HG02840 (cell line): ENCODE measurements at regions not wholly inside any gene's neighbourhood (a gene's known extent, or its start where the extent isn't known, plus 50 kb on each side); places are given as distances from the start of the nearest gene placed in this dataset.

Source experiments
- ATAC-seq: cut with Tn5 transposase; IDR thresholded peaks from one replicate; pipeline ENCODE4 v1.9.1; 2021; ENCODE audit warnings: mild to moderate bottlenecking, moderate library complexity, moderate number of reproducible peaks; ENCODE audit not compliant: unreplicated experiment, low FRiP score

- no peak for ATAC-seq
These were observed 1166.0 kb upstream of the GJE1 start for GRCh38 chr6:140966676-140967075.

GRCh38 chr6:140960566-140960965 lies 1172.2 kb upstream of the GJE1 start:
- ATAC-seq: no peak

DNA sequence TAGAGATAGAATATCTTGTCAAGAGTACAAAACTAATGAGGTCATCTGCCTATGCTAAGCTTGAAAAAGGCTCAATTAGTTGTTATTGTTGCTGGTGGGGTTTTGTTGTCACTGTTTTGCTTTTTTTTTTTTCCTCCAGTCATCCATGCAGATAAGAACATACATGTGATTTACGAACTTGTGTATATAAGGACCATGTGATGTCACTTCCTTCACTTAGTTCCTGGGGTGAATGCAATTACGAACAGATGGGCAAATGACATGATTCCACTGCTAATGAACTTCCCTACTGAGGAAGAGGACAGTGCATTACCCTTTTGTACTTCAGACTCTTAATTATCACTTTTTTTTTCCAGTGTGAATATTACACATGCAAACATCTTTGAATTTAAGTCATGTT lies 1175.3 kb upstream of the GJE1 start:
- ATAC-seq: no peak

GRCh38 chr6:140956571-140957369 lies 1176.0 kb upstream of the GJE1 start:
- ATAC-seq: no peak

GRCh38 chr6:140940251-140940925 lies 1192.3 kb upstream of the GJE1 start:
- ATAC-seq: no peak

DNA sequence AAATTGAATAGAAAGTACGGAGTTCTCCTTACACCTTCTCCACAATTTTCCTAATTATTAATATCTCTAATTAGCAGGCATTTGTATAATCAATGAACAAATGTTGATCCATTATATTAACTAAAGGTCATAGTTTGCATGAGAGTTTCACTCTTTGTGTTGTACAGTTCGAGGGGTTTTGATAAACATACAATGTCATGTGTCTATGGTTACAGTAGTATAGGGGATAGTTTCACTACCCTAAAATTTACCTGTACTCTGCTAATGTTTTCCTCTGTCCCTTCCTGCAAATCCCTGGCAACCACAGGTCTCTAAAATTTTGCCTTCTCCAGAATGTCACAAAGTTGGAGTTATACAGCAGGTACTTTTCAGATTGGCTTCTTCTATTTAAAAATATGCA lies 1199.8 kb upstream of the GJE1 start:
- no peak for ATAC-seq

- ATAC-seq: no peak
These were observed 1201.1 kb upstream of the GJE1 start for GRCh38 chr6:140931581-140931980.

DNA sequence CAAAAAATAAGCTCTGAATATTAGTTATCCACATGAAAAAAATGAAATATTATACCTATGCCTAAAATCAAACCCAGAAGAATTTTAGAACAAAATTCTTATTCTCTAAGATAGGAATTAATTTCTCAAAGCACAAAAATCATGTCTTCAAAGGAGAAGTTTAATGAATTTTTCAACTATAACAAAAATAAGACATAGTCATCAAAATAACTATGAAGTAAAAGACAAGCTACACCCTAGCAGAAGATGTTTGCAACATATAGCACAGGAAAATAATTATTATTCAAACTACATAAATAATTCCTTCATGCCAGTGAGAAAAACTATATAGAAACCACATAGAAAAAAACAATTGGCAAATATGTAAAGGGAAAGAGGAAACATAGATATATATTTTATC lies 1203.6 kb upstream of the GJE1 start:
- ATAC-seq: no peak

DNA sequence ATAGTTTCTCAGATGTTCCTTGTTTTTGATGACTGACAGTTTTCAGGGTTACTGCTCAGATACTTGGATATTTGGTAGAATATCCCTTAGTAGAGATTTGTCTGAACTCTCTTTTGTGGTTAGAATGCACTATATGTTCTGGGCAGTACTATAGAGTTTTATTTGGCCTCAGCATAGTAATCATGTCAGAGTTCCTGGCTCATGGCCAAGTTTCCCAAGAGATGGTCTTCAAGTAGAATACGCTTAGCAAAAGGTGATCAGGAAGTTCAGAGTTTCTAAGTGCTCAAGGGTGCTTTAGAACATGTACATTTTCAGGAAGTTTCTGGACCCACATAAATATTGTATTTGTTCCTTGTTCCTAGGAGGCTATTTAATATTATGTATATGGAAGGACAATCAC lies 1209.7 kb upstream of the GJE1 start:
- no peak for ATAC-seq

DNA sequence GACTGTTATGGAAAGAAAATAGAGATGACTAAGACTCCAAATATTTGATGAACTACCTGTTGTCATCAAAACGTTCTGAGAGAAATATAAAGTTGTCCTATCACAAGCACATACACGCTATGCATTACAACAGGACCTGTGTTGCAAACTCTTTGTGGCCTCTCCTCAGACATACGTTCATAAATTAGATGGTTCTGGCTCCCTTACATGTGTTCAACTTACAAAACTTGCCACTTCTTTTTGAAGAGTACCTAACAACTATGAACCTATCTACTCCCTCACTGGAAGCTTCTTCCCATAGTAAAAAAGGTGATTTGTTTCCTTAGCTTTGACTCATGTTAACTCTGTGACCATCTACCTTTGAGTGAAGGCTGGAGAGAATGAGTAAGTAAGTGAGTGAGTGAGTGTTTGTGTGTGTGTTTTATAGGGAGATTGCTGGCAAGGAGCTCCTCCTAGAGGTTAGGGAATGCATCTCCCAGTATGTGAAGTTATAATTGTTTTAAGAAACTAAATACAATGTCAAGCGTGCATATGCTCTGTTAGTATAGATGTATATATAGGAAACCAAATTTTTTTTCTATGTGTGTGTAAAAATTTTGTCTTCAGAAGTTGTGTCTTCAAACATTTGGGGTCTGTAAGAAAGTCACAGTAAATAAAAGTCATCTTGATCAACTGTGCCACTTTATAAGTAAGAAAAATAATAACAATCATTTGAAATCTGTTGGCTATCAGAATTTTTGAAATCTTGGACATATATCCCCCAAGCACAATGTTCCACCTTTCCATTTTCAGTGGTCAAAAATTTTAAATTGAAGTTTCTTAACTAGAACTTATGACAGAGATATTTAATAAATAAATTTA lies 1211.1 kb upstream of the GJE1 start:
- ATAC-seq: no peak

DNA sequence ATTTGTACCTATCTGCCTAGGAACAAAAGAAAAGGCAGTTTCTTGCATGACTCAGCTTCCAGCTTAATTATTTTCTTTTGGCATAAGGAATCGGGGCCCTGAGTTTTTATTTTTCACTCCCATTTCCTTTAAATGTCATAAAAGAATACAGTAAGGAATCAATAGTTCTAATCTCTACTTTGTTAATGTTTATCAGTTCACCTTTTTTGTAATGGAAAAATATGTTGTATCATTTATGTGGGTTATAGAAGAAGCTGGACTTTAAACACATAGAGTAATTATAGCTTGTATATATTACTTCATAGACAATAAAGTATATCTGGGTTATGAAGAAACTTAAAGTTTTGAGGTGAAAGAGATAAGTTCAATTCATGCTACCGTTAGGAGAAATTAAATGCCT lies 1214.8 kb upstream of the GJE1 start:
- ATAC-seq: no peak

- ATAC-seq: no peak
These were observed 1217.2 kb upstream of the GJE1 start for GRCh38 chr6:140915551-140915950.

DNA sequence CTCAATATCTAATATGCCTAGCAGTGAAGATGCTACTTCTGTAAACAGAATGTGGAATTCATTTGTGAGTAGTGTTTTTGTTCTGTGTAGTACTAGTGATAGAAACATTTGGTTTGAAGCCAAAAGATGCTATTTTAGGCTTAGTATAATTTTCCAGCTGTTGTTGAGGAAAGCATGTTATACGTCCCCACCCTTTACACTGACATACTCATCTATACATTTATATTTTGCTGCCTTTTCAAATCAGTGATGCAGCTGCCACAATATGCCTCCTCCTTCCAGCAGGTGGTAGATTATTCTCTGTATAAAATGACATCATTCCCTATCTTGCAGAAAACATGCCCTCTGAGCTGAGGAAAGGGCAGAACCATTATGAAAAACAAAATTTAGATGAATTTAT lies 1217.6 kb upstream of the GJE1 start:
- no peak for ATAC-seq

- ATAC-seq: no peak
These were observed 1220.0 kb upstream of the GJE1 start for GRCh38 chr6:140912686-140913085.

- no peak for ATAC-seq
These were observed 1223.1 kb upstream of the GJE1 start for GRCh38 chr6:140909625-140910024.

DNA sequence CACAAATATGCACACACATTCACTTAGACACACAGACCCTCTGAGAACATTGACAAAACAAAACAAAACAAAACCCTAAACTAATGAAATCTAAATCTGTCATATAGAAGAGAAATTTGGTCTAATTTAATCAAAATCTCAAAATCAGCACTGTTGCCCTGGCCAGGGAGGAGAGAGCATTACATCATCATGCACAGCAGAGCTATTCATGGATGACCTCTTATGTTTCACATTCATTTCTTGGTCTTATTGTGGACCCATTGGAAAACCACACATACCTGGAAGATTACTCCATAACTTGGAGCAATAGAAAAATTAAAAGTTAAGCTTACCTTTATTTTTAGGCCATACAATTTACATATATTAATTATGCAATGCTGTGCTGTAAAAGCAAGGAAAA lies 1223.6 kb upstream of the GJE1 start:
- no peak for ATAC-seq

GRCh38 chr6:140908505-140908904 lies 1224.2 kb upstream of the GJE1 start:
- ATAC-seq: no peak

GRCh38 chr6:140907235-140907634 lies 1225.5 kb upstream of the GJE1 start:
- no peak for ATAC-seq

DNA sequence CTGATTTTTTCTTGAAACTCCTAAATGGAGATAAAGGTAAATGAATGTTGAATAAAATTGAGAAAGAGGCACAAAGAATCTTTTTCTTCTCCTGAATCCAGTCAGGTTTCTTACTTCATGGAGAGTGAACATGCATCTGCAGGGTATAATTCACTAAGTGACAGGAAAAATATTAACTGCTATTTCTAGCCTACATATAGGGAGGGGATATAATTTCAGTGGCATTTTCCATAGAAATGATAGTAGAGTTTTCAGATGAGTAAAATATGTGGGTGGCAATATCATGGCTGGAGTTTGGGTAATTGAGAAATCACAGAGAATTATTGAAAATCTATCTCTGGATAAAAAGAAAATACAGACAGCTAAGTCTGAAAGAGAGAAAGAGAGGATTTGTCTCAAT lies 1227.0 kb upstream of the GJE1 start:
- no peak for ATAC-seq

GRCh38 chr6:140905050-140905449 lies 1227.7 kb upstream of the GJE1 start:
- no peak for ATAC-seq
